ENCODE measurements at regions not wholly inside any gene's neighbourhood (a gene's known extent, or its start where the extent isn't known, plus 50 kb on each side); places are given as distances from the start of the nearest gene placed in this dataset.

GRCh38 chr15:87322870-87323269 lies 933.7 kb downstream of the NTRK3 start:
- TF ChIP-seq EP300 (IDR thresholded peaks at IDR 0.05; ENCODE audit: low read depth in 2 of 2, low read length in 2 of 2): no peak
- TF ChIP-seq EP300 (CRISPR knock-in tag; IDR thresholded peaks at IDR 0.05; ENCODE audit: borderline replicate concordance): no peak
- no peak for TF ChIP-seq RFX5 (IDR thresholded peaks at IDR 0.05; ENCODE audit: low read depth, low read length)
- no peak for TF ChIP-seq ZSCAN29 (CRISPR knock-in tag; conservative IDR thresholded peaks at IDR 0.05)
- no peak for TF ChIP-seq ZNF512 (CRISPR knock-in tag; IDR thresholded peaks at IDR 0.05)
- no peak for TF ChIP-seq ZNF274 (CRISPR knock-in tag; IDR thresholded peaks at IDR 0.05)
- TF ChIP-seq REPIN1 (CRISPR knock-in tag; IDR thresholded peaks at IDR 0.05; ENCODE audit: borderline replicate concordance, low read depth): no peak
- TF ChIP-seq ZNF10 (CRISPR knock-in tag; IDR thresholded peaks at IDR 0.05; ENCODE audit: borderline replicate concordance, low read depth): no peak
- no peak for TF ChIP-seq ZNF740 (CRISPR knock-in tag; IDR thresholded peaks at IDR 0.05)
- no peak for TF ChIP-seq SMAD3 (CRISPR knock-in tag; IDR thresholded peaks at IDR 0.05)
- no peak for TF ChIP-seq TCF7L2 (IDR thresholded peaks at IDR 0.05; ENCODE audit: low read depth, low read length)
- TF ChIP-seq KDM3A (CRISPR knock-in tag; IDR thresholded peaks at IDR 0.05; ENCODE audit: low read depth): no peak
- no peak for TF ChIP-seq POLR2AphosphoS5 (IDR thresholded peaks at IDR 0.05; ENCODE audit: low read depth, low read length)
- no peak for TF ChIP-seq DPF2 (CRISPR knock-in tag; IDR thresholded peaks at IDR 0.05; ENCODE audit: borderline replicate concordance, low read depth)
- no peak for TF ChIP-seq POLR2A (IDR thresholded peaks at IDR 0.05; ENCODE audit: insufficient read depth in 1 of 2, low read depth in 2 of 2, low read length in 2 of 2)

Measured in HepG2 (cell line).